Vagina (tissue), 2 donors: ENCODE measurements at regions not wholly inside any gene's neighbourhood (a gene's known extent, or its start where the extent isn't known, plus 50 kb on each side); places are given as distances from the start of the nearest gene placed in this dataset.

ENCODE experiments used
- CTCF ChIP-seq, 3 experiments: fragments of 450-650 bp in 2 of 3; fragments of 200-600 bp in 1 of 3; sonication (generic) in 1 of 3; IDR thresholded peaks; one replicate each; pipeline ENCODE4 v1.5.1; 2017 to 2019; ENCODE audit warnings: antibody characterized with exemption in 3 of 3, mild to moderate bottlenecking in 2 of 3, moderate library complexity in 2 of 3
- POLR2A ChIP-seq, 2 donors: fragments of 450-650 bp; IDR thresholded peaks; one replicate each; pipeline ENCODE4 v1.6.1; 2017; ENCODE audit warnings: antibody characterized with exemption in 2 of 2, mild to moderate bottlenecking in 2 of 2, moderate library complexity in 2 of 2
- POLR2AphosphoS5 ChIP-seq, 2 donors: sonication (generic); formaldehyde crosslinking; IDR thresholded peaks; one replicate each; pipeline ENCODE4 v1.9.0; 2017; ENCODE audit warnings: antibody characterized with exemption in 2 of 2, mild to moderate bottlenecking in 2 of 2, low read depth in 1 of 2; ENCODE audit not compliant: insufficient read depth in 1 of 2

GRCh38 chr6:81821449-81821848 lies 69.0 kb upstream of the TENT5A start:
- TF ChIP-seq CTCF (IDR thresholded peaks at IDR 0.05): no peak
- TF ChIP-seq POLR2A (IDR thresholded peaks at IDR 0.05): no peak
- no peak for TF ChIP-seq POLR2AphosphoS5 (IDR thresholded peaks at IDR 0.05; ENCODE audit: insufficient read depth in 1 of 2, low read depth in 1 of 2)
